SK-N-MC (cell line): ENCODE measurements at regions not wholly inside any gene's neighbourhood (a gene's known extent, or its start where the extent isn't known, plus 50 kb on each side); places are given as distances from the start of the nearest gene placed in this dataset.
A peak's percentile ranks its signal among the peaks of the same experiment; 100 is the strongest.

Source experiments
- DNase-seq: peaks from one replicate; pipeline ENCODE4 v3.0.0-alpha.2; 2011; ENCODE audit warnings: low read depth, low spot score
- H3K27ac ChIP-seq: fragments of 200-600 bp; sonication (generic); 2 replicates; pipeline ENCODE4 v1.5.1; 2016; ENCODE audit warnings: mixed run types
- H3K36me3 ChIP-seq: fragments of 200-600 bp; sonication (generic); 2 replicates; pipeline ENCODE4 v1.6.1; 2017; ENCODE audit warnings: antibody characterized with exemption, low read length, mixed read lengths; ENCODE audit not compliant: insufficient read depth
- H3K4me3 ChIP-seq: fragments of 200-600 bp; sonication (generic); 2 replicates; pipeline ENCODE4 v1.5.1; 2016
- H3K9ac ChIP-seq: fragments of 200-600 bp; sonication (generic); 2 replicates; pipeline ENCODE4 v1.8.0; 2017; ENCODE audit warnings: mixed run types, mixed read lengths; ENCODE audit not compliant: insufficient read length
- H3K9me3 ChIP-seq: fragments of 200-600 bp; sonication (generic); 2 replicates; pipeline ENCODE4 v1.6.1; 2017; ENCODE audit warnings: low read depth, mild to moderate bottlenecking, antibody characterized with exemption, low read length, moderate library complexity, mixed read lengths
- EZH2 ChIP-seq: fragments of 200-600 bp; sonication (generic); IDR thresholded peaks from one replicate; pipeline ENCODE4 v1.6.1; 2017; ENCODE audit warnings: antibody characterized with exemption
- FOXP2 ChIP-seq: optimal IDR thresholded peaks from 2 replicates; pipeline ENCODE3; 2011; ENCODE audit warnings: mild to moderate bottlenecking, moderate library complexity; ENCODE audit not compliant: insufficient read depth; ENCODE audit errors: extremely low read length, control extremely low read depth
- POLR2AphosphoS5 ChIP-seq: IDR thresholded peaks from 2 replicates; pipeline ENCODE4 v1.6.1; 2012; ENCODE audit warnings: mild to moderate bottlenecking, low read depth, low read length, borderline replicate concordance

DNA sequence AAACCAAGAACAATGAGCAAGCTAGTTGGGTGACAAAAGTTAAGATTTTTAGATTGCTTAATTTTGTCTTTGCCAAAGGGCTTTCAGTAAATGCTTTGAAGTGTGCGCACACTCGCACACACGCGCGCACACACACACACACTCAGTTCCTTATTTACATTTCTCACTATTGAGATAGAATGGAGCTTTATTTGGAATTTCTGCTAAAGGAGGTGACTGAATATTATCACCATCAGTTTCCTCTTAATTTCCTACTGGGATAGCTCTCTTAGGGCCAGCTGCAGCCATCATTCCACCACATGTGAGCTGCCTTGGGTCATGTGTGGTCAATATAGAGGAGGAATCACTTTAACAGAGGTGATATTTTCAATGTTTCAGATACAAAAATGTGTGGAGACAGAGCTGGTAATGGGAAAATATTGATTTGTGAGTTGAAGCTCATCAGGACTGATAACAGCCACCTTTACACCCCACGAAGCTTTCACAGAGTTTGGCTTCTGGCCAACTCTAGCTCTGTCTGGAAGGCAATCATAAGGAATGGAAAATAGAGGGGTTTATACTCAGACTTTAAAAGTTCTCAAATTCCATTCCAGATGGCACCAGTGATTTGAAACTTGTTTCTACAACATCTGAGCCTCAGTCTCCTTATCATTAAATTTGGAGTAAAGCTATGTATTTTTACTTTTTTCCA, 99.9 kb downstream of the MACIR start:
- H3K4me3 ChIP-seq, result peak overlapping the region; percentile 74
- peak overlapping the region; percentile 30 for H3K9ac ChIP-seq
- H3K27ac ChIP-seq, result peak overlapping the region; percentile 92
- DNase-seq, result no peak
- H3K9me3 ChIP-seq, result no peaks in the 10 kb centered on the region
- TF ChIP-seq EZH2, result no peak
- no peak for TF ChIP-seq FOXP2
- no peak for TF ChIP-seq POLR2AphosphoS5
- no peaks in the 10 kb centered on the region for H3K36me3 ChIP-seq

- H3K27ac ChIP-seq, result peak overlapping the region; percentile 92
- no peaks in the 10 kb centered on the region for H3K9me3 ChIP-seq
- H3K36me3 ChIP-seq, result no peaks in the 10 kb centered on the region
- TF ChIP-seq EZH2 (no peak), FOXP2 (no peak), POLR2AphosphoS5 (no peak; the same call in 1 of the 2 replicates)
- no peak overlapping the region for H3K9ac ChIP-seq
- DNase-seq, result peak; percentile 75
- peak overlapping the region; percentile 74 for H3K4me3 ChIP-seq
Measured at GRCh38 chr5:103357636-103358035, 99.1 kb downstream of the MACIR start.

DNA sequence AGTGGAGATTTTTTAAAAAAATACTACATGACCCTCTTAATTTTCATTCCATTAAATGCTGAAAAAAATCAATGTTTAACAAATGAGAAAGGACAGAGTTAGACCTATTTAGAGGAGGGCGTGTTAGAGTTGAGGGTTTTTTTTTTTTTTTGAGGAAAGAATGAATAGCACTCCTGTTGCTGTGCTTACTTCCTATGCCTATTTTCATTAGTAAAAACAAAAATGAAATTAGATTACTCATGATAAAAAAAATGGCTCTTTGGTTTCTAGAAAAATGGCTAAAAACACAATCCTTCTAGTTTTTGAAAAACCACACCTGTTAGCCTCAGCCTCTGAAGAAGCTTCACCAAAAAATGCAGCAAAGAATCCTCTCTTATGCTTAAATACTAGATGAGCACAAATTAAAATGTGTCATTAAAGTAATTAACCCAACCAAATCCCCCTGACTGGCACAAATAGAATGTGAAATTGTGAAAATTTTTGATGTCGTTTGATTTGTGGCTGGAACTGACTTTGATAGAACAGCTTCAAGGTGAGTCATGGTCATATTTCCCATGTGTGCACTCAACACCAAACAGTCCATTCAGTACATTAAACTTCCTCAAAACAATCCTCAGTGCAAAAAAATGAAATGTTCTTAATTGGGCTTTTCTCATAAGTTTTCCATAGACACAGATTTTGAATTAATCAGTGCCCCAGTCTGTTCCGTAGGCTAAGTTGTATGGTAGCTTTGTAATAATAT, 98.0 kb downstream of the MACIR start:
- TF ChIP-seq FOXP2 (no peak), POLR2AphosphoS5 (no peak), EZH2 (no peak)
- H3K27ac ChIP-seq, result peak overlapping the region; percentile 92

DNA sequence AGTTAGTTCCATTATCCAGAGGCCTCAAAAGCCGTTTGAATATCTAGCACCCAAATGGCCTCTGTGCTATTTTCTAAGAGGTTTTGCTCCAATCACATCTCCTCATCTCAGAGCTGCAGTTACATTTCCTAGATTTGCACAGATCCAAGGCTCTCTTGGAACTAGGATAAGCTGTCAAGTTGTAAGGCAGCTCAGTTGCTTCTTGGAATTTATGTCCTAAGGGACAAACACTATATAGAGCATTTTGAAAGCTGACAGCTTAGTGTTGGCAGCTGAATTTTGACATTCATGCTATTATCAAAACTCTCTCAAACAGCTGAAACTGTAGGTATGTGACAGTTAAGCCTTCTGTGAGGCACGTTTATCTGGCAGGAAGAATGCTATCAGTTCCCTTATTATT, 97.0 kb downstream of the MACIR start:
- DNase-seq, result no peak
- Histone ChIP-seq H3K27ac (peak overlapping the region; percentile 8; the same call in 1 of the 2 replicates), H3K36me3 (no peaks in the 10 kb centered on the region), H3K9me3 (no peaks in the 10 kb centered on the region), H3K9ac (no peak overlapping the region), H3K4me3 (no peak overlapping the region; the same call in 1 of the 2 replicates)
- TF ChIP-seq POLR2AphosphoS5, result no peak
- no peak for TF ChIP-seq EZH2
- no peak for TF ChIP-seq FOXP2

More for the DNA sequence above, 98.0 kb downstream of the MACIR start:
- no peak overlapping the region for H3K9ac ChIP-seq
- H3K4me3 ChIP-seq, result no peak overlapping the region
- H3K9me3 ChIP-seq, result no peaks in the 10 kb centered on the region
- no peak for DNase-seq
- no peaks in the 10 kb centered on the region for H3K36me3 ChIP-seq

DNA sequence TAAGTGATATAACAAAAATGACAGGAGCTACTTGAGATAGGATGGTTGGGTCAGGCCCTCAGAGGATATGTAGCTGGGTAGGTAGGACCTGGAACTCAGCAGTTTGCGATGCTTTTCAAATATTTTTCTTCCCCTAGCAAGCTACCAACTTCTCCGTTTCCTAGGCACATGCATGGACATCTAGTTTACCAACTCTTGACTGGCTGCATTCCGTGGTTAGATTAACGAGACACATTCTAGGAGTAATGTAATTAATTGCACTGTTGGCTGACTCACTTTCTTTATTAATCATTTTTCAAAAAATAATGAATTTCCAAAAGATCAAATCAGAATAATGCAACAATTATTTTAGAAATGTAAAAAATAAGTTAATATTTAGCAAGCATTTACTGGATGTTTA, 95.9 kb downstream of the MACIR start:
- Histone ChIP-seq H3K9me3 (no peaks in the 10 kb centered on the region), H3K36me3 (no peaks in the 10 kb centered on the region), H3K27ac (no peak overlapping the region), H3K4me3 (no peak overlapping the region), H3K9ac (no peak overlapping the region)
- DNase-seq, result no peak
- no peak for TF ChIP-seq FOXP2
- TF ChIP-seq EZH2, result no peak
- no peak for TF ChIP-seq POLR2AphosphoS5

DNA sequence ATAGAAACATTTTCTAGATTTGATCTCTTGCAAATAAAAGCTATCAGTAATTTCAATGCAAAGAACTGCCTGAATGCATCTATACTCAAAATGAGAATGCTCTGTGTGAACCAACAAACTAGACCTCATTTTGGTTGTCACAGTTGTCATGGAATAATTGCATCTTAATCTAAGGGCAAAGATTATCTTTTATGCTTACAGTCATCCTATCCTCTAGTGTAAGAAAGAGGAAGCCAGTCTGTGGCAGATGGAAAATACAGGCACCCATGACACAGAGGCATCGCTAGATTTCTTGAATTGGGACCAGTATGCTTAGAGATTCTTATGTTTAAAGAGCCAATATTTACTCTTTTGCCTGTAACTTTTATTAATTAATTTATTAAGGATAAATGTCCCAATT, 95.0 kb downstream of the MACIR start:
- H3K9ac ChIP-seq, result no peak overlapping the region
- H3K36me3 ChIP-seq, result no peaks in the 10 kb centered on the region
- no peaks in the 10 kb centered on the region for H3K9me3 ChIP-seq
- H3K27ac ChIP-seq, result no peak overlapping the region
- H3K4me3 ChIP-seq, result no peak overlapping the region
- no peak for DNase-seq
- TF ChIP-seq FOXP2 (no peak), POLR2AphosphoS5 (no peak), EZH2 (no peak)

- H3K9me3 ChIP-seq, result no peaks in the 10 kb centered on the region; the same call in 1 of the 2 replicates
- TF ChIP-seq POLR2AphosphoS5 (no peak), FOXP2 (no peak), EZH2 (no peak)
- H3K27ac ChIP-seq, result peak overlapping the region; percentile 1; the same call in 1 of the 2 replicates
- DNase-seq, result no peak
- no peaks in the 10 kb centered on the region for H3K36me3 ChIP-seq
- peak overlapping the region; percentile 39; the same call in 1 of the 2 replicates for H3K4me3 ChIP-seq
- no peak overlapping the region for H3K9ac ChIP-seq
Measured at GRCh38 chr5:103347716-103348423, 89.3 kb downstream of the MACIR start.
